ENCODE measurements at regions not wholly inside any gene's neighbourhood (a gene's known extent, or its start where the extent isn't known, plus 50 kb on each side); places are given as distances from the start of the nearest gene placed in this dataset.
"Not testable (repeated sequence)": the region's sequence is repeated elsewhere in the genome, so short reads cannot be mapped to it uniquely, and the experiment has no call there.

- TF ChIP-seq CTCF (IDR thresholded peaks at IDR 0.05; ENCODE audit: insufficient read depth, low read depth, low read length, missing control alignments): no peak
- DNase-seq (ENCODE audit: low read depth): no peak
Measured at GRCh38 chr2:215535125-215535668, 99.3 kb upstream of the FN1 start.

DNA sequence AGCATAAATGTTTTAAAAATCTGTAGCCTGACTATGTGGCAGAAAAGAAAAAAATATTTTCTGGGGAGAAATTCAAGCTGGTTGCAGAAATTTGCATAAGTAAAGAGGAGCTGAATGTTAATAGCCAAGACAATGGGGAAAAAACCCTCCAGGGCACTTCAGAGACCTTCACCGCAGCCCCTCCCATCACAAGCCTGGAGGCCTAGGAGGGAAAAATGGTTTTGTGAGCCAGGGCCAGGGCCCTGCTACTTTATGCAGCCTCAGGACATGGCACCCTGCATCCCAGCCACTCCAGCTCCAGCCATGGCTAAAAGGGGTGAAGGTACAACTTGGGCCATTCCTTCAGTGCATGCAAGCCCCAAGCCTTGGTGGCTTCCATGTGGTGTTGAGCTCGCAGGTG lies 97.8 kb upstream of the FN1 start:
- not testable (repeated sequence) for H3K4me3 ChIP-seq (ENCODE audit: low read depth, low read length); DNase-seq (ENCODE audit: low read depth)

More at GRCh38 chr2:215535125-215535668, 99.3 kb upstream of the FN1 start:
- no peak overlapping the region for H3K4me3 ChIP-seq (ENCODE audit: low read depth, low read length)

DNA sequence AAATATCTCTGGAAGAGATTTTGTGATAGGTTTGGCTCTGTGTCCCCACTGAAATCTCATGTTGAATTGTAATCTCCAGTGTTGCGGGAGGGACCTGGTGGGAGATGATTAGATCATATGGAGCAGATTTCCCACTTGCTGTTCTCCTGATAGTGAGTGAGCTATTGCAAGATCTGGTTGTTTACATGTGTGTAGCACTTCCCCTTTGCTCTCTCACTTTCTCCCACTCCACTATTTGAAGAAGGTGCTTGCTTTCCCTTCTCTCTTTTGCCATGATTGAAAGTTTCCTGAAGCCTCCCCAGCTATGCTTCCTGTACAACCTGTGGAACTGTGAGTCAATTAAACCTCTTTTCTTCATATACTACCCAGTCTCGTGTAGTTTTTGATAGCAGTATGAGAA lies 97.0 kb upstream of the FN1 start:
- no peak for TF ChIP-seq CTCF (IDR thresholded peaks at IDR 0.05; ENCODE audit: insufficient read depth, low read depth, low read length, missing control alignments)
- H3K4me3 ChIP-seq (ENCODE audit: low read depth, low read length): no peak overlapping the region
- no peak for DNase-seq (ENCODE audit: low read depth)

- H3K4me3 ChIP-seq (ENCODE audit: low read depth, low read length): no peak overlapping the region
- no peak for DNase-seq (ENCODE audit: low read depth)
- TF ChIP-seq CTCF (IDR thresholded peaks at IDR 0.05; ENCODE audit: insufficient read depth, low read depth, low read length, missing control alignments): no peak
Measured at GRCh38 chr2:215531284-215531683, 95.4 kb upstream of the FN1 start.

- no peak for DNase-seq (ENCODE audit: low read depth)
- no peak for TF ChIP-seq CTCF (IDR thresholded peaks at IDR 0.05; ENCODE audit: insufficient read depth, low read depth, low read length, missing control alignments)
Measured at GRCh38 chr2:215530191-215530968, 94.5 kb upstream of the FN1 start.

DNA sequence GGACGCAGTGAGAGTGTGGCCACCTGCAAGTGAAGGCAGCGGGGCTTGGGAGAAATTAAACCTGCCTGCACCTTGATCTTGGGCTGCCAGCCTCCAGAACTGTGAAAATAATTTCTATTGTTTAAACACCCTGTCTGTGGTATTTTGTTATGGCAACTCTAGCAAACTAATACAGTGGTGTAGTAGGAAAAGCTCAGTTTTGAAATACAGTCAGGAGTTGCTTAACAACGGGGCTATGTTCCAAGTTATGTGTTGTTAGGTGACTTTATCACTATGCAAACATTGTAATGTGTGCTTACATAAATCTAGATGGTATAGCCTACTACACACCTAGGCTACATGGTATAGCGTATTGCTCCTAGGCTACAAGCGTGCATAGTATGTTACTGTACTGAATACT lies 93.4 kb upstream of the FN1 start:
- no peak for DNase-seq (ENCODE audit: low read depth)
- no peak overlapping the region for H3K4me3 ChIP-seq (ENCODE audit: low read depth, low read length)
- TF ChIP-seq CTCF (IDR thresholded peaks at IDR 0.05; ENCODE audit: insufficient read depth, low read depth, low read length, missing control alignments): no peak

More at GRCh38 chr2:215530191-215530968, 94.5 kb upstream of the FN1 start:
- no peak overlapping the region for H3K4me3 ChIP-seq (ENCODE audit: low read depth, low read length)

- no peak for DNase-seq (ENCODE audit: low read depth)
- no peak overlapping the region for H3K4me3 ChIP-seq (ENCODE audit: low read depth, low read length)
- TF ChIP-seq CTCF (IDR thresholded peaks at IDR 0.05; ENCODE audit: insufficient read depth, low read depth, low read length, missing control alignments): no peak
Measured at GRCh38 chr2:215528555-215528954, 92.7 kb upstream of the FN1 start.

Measured in GM12865 (cell line).